AML-193 (cell line): ENCODE measurements at regions not wholly inside any gene's neighbourhood (a gene's known extent, or its start where the extent isn't known, plus 50 kb on each side); places are given as distances from the start of the nearest gene placed in this dataset.
"Not testable (repeated sequence)": the region's sequence is repeated elsewhere in the genome, so short reads cannot be mapped to it uniquely, and the experiment has no call there.

Experiments used
- DNase-seq, 2 experiments: peaks; one replicate each; lab custom pipeline; 2025; lab: John Stamatoyannopoulos, UW

GRCh38 chr10:65628493-65629139, 1297.2 kb upstream of the LRRTM3 start:
- no peak for DNase-seq

GRCh38 chr10:65660006-65660405, 1265.8 kb upstream of the LRRTM3 start:
- no peak for DNase-seq

GRCh38 chr10:65670087-65670486, 1255.7 kb upstream of the LRRTM3 start:
- DNase-seq: no peak

GRCh38 chr10:65670596-65670995, 1255.2 kb upstream of the LRRTM3 start:
- not testable (repeated sequence) for DNase-seq

- DNase-seq: no peak
These were observed 1250.6 kb upstream of the LRRTM3 start for GRCh38 chr10:65675236-65675635.

GRCh38 chr10:65684896-65685295, 1240.9 kb upstream of the LRRTM3 start:
- no peak for DNase-seq

- no peak for DNase-seq
These were observed 1224.6 kb upstream of the LRRTM3 start for GRCh38 chr10:65701168-65701776.

- DNase-seq: no peak
These were observed 1217.8 kb upstream of the LRRTM3 start for GRCh38 chr10:65708057-65708456.

GRCh38 chr10:65710306-65710705, 1215.5 kb upstream of the LRRTM3 start:
- no peak for DNase-seq

GRCh38 chr10:65719790-65720189, 1206.0 kb upstream of the LRRTM3 start:
- DNase-seq: no peak

- DNase-seq: no peak
These were observed 1204.9 kb upstream of the LRRTM3 start for GRCh38 chr10:65720901-65721300.

- DNase-seq: no peak
These were observed 1202.3 kb upstream of the LRRTM3 start for GRCh38 chr10:65723525-65723924.

GRCh38 chr10:65735382-65735781, 1190.5 kb upstream of the LRRTM3 start:
- no peak for DNase-seq

GRCh38 chr10:65742906-65743305, 1182.9 kb upstream of the LRRTM3 start:
- no peak for DNase-seq

GRCh38 chr10:65751218-65751617, 1174.6 kb upstream of the LRRTM3 start:
- no peak for DNase-seq

GRCh38 chr10:65751896-65752295, 1173.9 kb upstream of the LRRTM3 start:
- no peak for DNase-seq

- no peak for DNase-seq
These were observed 1172.3 kb upstream of the LRRTM3 start for GRCh38 chr10:65753532-65753931.

- no peak for DNase-seq
These were observed 1171.7 kb upstream of the LRRTM3 start for GRCh38 chr10:65754112-65754511.

- DNase-seq: no peak
These were observed 1163.5 kb upstream of the LRRTM3 start for GRCh38 chr10:65762311-65762710.

GRCh38 chr10:65765006-65765541, 1160.8 kb upstream of the LRRTM3 start:
- no peak for DNase-seq

- DNase-seq: no peak
These were observed 1156.0 kb upstream of the LRRTM3 start for GRCh38 chr10:65769828-65770227.

- no peak for DNase-seq
These were observed 1147.1 kb upstream of the LRRTM3 start for GRCh38 chr10:65778753-65779152.

- no peak for DNase-seq
These were observed 1145.9 kb upstream of the LRRTM3 start for GRCh38 chr10:65779985-65780384.

- DNase-seq: no peak
These were observed 1139.6 kb upstream of the LRRTM3 start for GRCh38 chr10:65786279-65786678.
